GM18951 (cell line): ENCODE measurements at regions not wholly inside any gene's neighbourhood (a gene's known extent, or its start where the extent isn't known, plus 50 kb on each side); places are given as distances from the start of the nearest gene placed in this dataset.

Source experiments
- POLR2A ChIP-seq: IDR thresholded peaks from 4 replicates; pipeline ENCODE4 v1.6.1; 2011; ENCODE audit warnings: mild to moderate bottlenecking; ENCODE audit not compliant: insufficient read length, insufficient read depth; ENCODE audit errors: extremely low read depth
- in situ Hi-C: fragments of 300-500 bp; cut with MboI; formaldehyde crosslinking; loops from one replicate; pipeline ENCODE4 v1.12.0; 2022; ENCODE audit warnings: low sequenced_read_pairs, mixed read lengths, inconsistent platforms; ENCODE audit not compliant: unreplicated experiment

- in situ Hi-C loops: no loop called here
- no peak for TF ChIP-seq POLR2A
Observed at GRCh38 chr11:95435628-95436353, 204.8 kb upstream of the SESN3 start.

GRCh38 chr11:95435192-95435591 lies 204.2 kb upstream of the SESN3 start:
- in situ Hi-C loops: no loop called here
- TF ChIP-seq POLR2A: no peak

- no peak for TF ChIP-seq POLR2A
- in situ Hi-C loops: no loop called here
Observed at GRCh38 chr11:95434489-95435057, 203.6 kb upstream of the SESN3 start.

GRCh38 chr11:95434009-95434408 lies 203.0 kb upstream of the SESN3 start:
- in situ Hi-C loops: no loop called here

GRCh38 chr11:95432714-95433503 lies 201.9 kb upstream of the SESN3 start:
- TF ChIP-seq POLR2A: no peak
- in situ Hi-C loops: no loop called here

More at GRCh38 chr11:95434009-95434408, 203.0 kb upstream of the SESN3 start:
- no peak for TF ChIP-seq POLR2A

- no peak for TF ChIP-seq POLR2A
- in situ Hi-C loops: no loop called here
Observed at GRCh38 chr11:95429376-95429907, 198.4 kb upstream of the SESN3 start.

GRCh38 chr11:95426823-95427462 lies 195.9 kb upstream of the SESN3 start:
- in situ Hi-C loops: no loop called here
- TF ChIP-seq POLR2A: no peak

GRCh38 chr11:95419915-95420314 lies 188.9 kb upstream of the SESN3 start:
- in situ Hi-C loops: no loop called here
- no peak for TF ChIP-seq POLR2A

- no peak for TF ChIP-seq POLR2A
- in situ Hi-C loops: no loop called here
Observed at GRCh38 chr11:95418916-95419315, 187.9 kb upstream of the SESN3 start.

GRCh38 chr11:95417832-95418231 lies 186.8 kb upstream of the SESN3 start:
- in situ Hi-C loops: no loop called here
- no peak for TF ChIP-seq POLR2A

GRCh38 chr11:95415837-95416304 lies 184.9 kb upstream of the SESN3 start:
- no peak for TF ChIP-seq POLR2A
- in situ Hi-C loops: no loop called here

GRCh38 chr11:95414217-95414616 lies 183.2 kb upstream of the SESN3 start:
- TF ChIP-seq POLR2A: no peak
- in situ Hi-C loops: no loop called here

GRCh38 chr11:95413761-95414160 lies 182.8 kb upstream of the SESN3 start:
- in situ Hi-C loops: no loop called here
- no peak for TF ChIP-seq POLR2A
